Gastroesophageal sphincter (tissue), 3 donors: ENCODE measurements at regions not wholly inside any gene's neighbourhood (a gene's known extent, or its start where the extent isn't known, plus 50 kb on each side); places are given as distances from the start of the nearest gene placed in this dataset.

Experiments
- EP300 ChIP-seq: sonication (generic); formaldehyde crosslinking; IDR thresholded peaks from one replicate; pipeline ENCODE4 v1.6.1; 2017; ENCODE audit warnings: antibody characterized with exemption, mild to moderate bottlenecking
- POLR2A ChIP-seq, 2 donors: fragments of 450-650 bp; IDR thresholded peaks; one replicate each; pipeline ENCODE4 v1.6.1; 2017; ENCODE audit warnings: antibody characterized with exemption in 2 of 2, mild to moderate bottlenecking in 2 of 2, moderate library complexity in 1 of 2
- POLR2AphosphoS5 ChIP-seq: sonication (generic); formaldehyde crosslinking; IDR thresholded peaks from one replicate; pipeline ENCODE4 v1.6.1; 2017; ENCODE audit warnings: antibody characterized with exemption
- TF ChIP-seq, protein P1 (sequence below), 4 experiments: fragments of 200-600 bp in 2 of 4; fragments of 450-650 bp in 2 of 4; sonication (generic) in 1 of 4; IDR thresholded peaks; one replicate each; pipeline ENCODE4 v1.5.1; 2017 to 2019; ENCODE audit warnings: antibody characterized with exemption in 4 of 4, mild to moderate bottlenecking in 2 of 4, moderate library complexity in 2 of 4

DNA sequence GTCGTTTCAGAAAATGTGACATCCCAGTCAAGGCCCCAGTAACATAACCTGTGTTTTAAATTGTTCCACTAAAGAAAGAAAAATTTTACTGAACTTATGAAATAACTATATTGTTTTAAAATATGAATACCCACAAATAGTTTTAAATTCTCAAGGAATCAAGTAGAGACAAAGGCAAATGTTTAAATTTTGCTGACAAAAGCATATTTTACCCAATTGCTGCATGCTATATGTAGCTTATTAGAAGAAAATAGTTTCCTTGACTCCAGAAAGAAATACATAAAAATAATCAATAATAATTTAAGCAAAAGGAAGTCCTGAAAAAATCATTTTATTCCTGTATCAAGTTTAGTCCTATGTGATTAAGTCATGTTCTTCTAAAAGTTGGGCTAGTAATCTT lies 481.3 kb upstream of the ADGRL3 start:
- TF ChIP-seq, protein P1, sequence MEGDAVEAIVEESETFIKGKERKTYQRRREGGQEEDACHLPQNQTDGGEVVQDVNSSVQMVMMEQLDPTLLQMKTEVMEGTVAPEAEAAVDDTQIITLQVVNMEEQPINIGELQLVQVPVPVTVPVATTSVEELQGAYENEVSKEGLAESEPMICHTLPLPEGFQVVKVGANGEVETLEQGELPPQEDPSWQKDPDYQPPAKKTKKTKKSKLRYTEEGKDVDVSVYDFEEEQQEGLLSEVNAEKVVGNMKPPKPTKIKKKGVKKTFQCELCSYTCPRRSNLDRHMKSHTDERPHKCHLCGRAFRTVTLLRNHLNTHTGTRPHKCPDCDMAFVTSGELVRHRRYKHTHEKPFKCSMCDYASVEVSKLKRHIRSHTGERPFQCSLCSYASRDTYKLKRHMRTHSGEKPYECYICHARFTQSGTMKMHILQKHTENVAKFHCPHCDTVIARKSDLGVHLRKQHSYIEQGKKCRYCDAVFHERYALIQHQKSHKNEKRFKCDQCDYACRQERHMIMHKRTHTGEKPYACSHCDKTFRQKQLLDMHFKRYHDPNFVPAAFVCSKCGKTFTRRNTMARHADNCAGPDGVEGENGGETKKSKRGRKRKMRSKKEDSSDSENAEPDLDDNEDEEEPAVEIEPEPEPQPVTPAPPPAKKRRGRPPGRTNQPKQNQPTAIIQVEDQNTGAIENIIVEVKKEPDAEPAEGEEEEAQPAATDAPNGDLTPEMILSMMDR (IDR thresholded peaks at IDR 0.05) = no peak
- TF ChIP-seq POLR2A (IDR thresholded peaks at IDR 0.05) (no peak), POLR2AphosphoS5 (no peak), EP300 (no peak)
